HEK293 (cell line): ENCODE measurements at regions not wholly inside any gene's neighbourhood (a gene's known extent, or its start where the extent isn't known, plus 50 kb on each side); places are given as distances from the start of the nearest gene placed in this dataset.

Experiments
- CTCF ChIA-PET: fragments of 350-600 bp; formaldehyde crosslinking; extraction: SDS; loops from one replicate; lab custom pipeline; 2021; ENCODE audit warnings: antibody characterized with exemption; lab: Yijun Ruan, JAX
- POLR2A ChIA-PET: fragments of 300-600 bp; formaldehyde crosslinking; extraction: SDS; loops from one replicate; lab custom pipeline; 2020; ENCODE audit warnings: antibody characterized with exemption, inconsistent platforms; lab: Yijun Ruan, JAX
- H3K27ac ChIP-seq: fragments of 200-500 bp; sonication (Bioruptor generic); 2 replicates; pipeline ENCODE4 v1.5.1; 2014; ENCODE audit warnings: low read depth, low read length, control low read depth, inconsistent platforms; ENCODE audit errors: extremely low read depth
- H3K36me3 ChIP-seq, 2 experiments: fragments of 200-500 bp in 1 of 2; sonication (Bioruptor generic) in 1 of 2; 1 replicate in 1 of 2; 2 replicates in 1 of 2; pipeline ENCODE4 v1.5.1; 2014 to 2017; ENCODE audit warnings: inconsistent platforms in 2 of 2, low read length in 2 of 2; ENCODE audit not compliant: control insufficient read depth in 2 of 2, insufficient read depth in 1 of 2
- H3K4me1 ChIP-seq: fragments of 200-500 bp; sonication (Bioruptor generic); 2 replicates; pipeline ENCODE4 v1.5.1; 2014; ENCODE audit warnings: mild to moderate bottlenecking, low read length, inconsistent platforms; ENCODE audit not compliant: control insufficient read depth, insufficient read depth
- H3K4me3 ChIP-seq: 2 replicates; pipeline ENCODE4 v1.5.1; 2011; ENCODE audit warnings: low read depth, mild to moderate bottlenecking, control low read depth, low read length, moderate library complexity
- H3K9me3 ChIP-seq: fragments of 200-500 bp; sonication (Bioruptor generic); 2 replicates; pipeline ENCODE4 v1.5.1; 2014; ENCODE audit warnings: low read depth, low read length, inconsistent platforms; ENCODE audit not compliant: control insufficient read depth, insufficient read depth
- GFI1B ChIP-seq: fragments of 450-650 bp; formaldehyde crosslinking; IDR thresholded peaks from 2 replicates; pipeline ENCODE4 v1.5.1; 2016; ENCODE audit warnings: missing biosample characterization, missing genetic modification characterization
- GLI4 ChIP-seq: fragments of 450-650 bp; formaldehyde crosslinking; IDR thresholded peaks from 2 replicates; pipeline ENCODE4 v1.5.1; 2016; ENCODE audit warnings: missing biosample characterization, missing genetic modification characterization
- HOXA7 ChIP-seq: sonication (generic); formaldehyde crosslinking; IDR thresholded peaks from 2 replicates; pipeline ENCODE4 v1.8.1; 2022; ENCODE audit warnings: missing genetic modification reagents, borderline replicate concordance
- SETDB1 ChIP-seq: IDR thresholded peaks from one replicate; pipeline ENCODE4 v1.6.1; 2017; ENCODE audit warnings: mild to moderate bottlenecking, low read length, moderate library complexity, mixed read lengths; ENCODE audit not compliant: insufficient read length
- TRIM28 ChIP-seq: IDR thresholded peaks from 2 replicates; pipeline ENCODE4 v1.6.1; 2011; ENCODE audit warnings: low read length, control low read depth, borderline replicate concordance
- ZIC2 ChIP-seq: fragments of 450-650 bp; formaldehyde crosslinking; IDR thresholded peaks from 2 replicates; pipeline ENCODE4 v1.5.1; 2016; ENCODE audit warnings: missing biosample characterization, missing genetic modification characterization
- ZNF121 ChIP-seq: fragments of 450-650 bp; formaldehyde crosslinking; IDR thresholded peaks from 2 replicates; pipeline ENCODE4 v1.5.1; 2016; ENCODE audit warnings: missing biosample characterization, missing genetic modification characterization
- ZNF138 ChIP-seq: fragments of 450-650 bp; formaldehyde crosslinking; IDR thresholded peaks from 2 replicates; pipeline ENCODE4 v1.5.1; 2016; ENCODE audit warnings: missing biosample characterization, missing genetic modification characterization, borderline replicate concordance
- ZNF169 ChIP-seq: fragments of 450-650 bp; formaldehyde crosslinking; IDR thresholded peaks from 2 replicates; pipeline ENCODE4 v1.5.1; 2016; ENCODE audit warnings: missing biosample characterization, missing genetic modification characterization
- ZNF175 ChIP-seq: fragments of 450-650 bp; formaldehyde crosslinking; IDR thresholded peaks from 2 replicates; pipeline ENCODE4 v1.5.1; 2016; ENCODE audit warnings: missing biosample characterization, missing genetic modification characterization
- ZNF2 ChIP-seq: fragments of 450-650 bp; formaldehyde crosslinking; IDR thresholded peaks from 2 replicates; pipeline ENCODE4 v1.5.1; 2016; ENCODE audit warnings: missing biosample characterization, missing genetic modification characterization
- ZNF211 ChIP-seq: fragments of 450-650 bp; formaldehyde crosslinking; IDR thresholded peaks from 2 replicates; pipeline ENCODE4 v1.5.1; 2016; ENCODE audit warnings: low read depth, missing biosample characterization, missing genetic modification characterization
- ZNF248 ChIP-seq: fragments of 450-650 bp; formaldehyde crosslinking; IDR thresholded peaks from 2 replicates; pipeline ENCODE4 v1.5.1; 2017; ENCODE audit warnings: missing biosample characterization, missing genetic modification characterization
- ZNF302 ChIP-seq: fragments of 450-650 bp; formaldehyde crosslinking; IDR thresholded peaks from 2 replicates; pipeline ENCODE4 v1.5.1; 2016; ENCODE audit warnings: missing biosample characterization, missing genetic modification characterization, low read depth
- ZNF366 ChIP-seq: fragments of 450-650 bp; formaldehyde crosslinking; conservative IDR thresholded peaks from 2 replicates; pipeline ENCODE4 v1.5.1; 2016; ENCODE audit warnings: missing biosample characterization, missing genetic modification characterization
- ZNF426 ChIP-seq: fragments of 450-650 bp; formaldehyde crosslinking; IDR thresholded peaks from 2 replicates; pipeline ENCODE4 v1.5.1; 2017; ENCODE audit warnings: missing biosample characterization, missing genetic modification characterization, mild to moderate bottlenecking, inconsistent platforms, moderate library complexity
- ZNF654 ChIP-seq: fragments of 450-650 bp; formaldehyde crosslinking; IDR thresholded peaks from 2 replicates; pipeline ENCODE4 v1.5.1; 2016; ENCODE audit warnings: low read depth, missing biosample characterization, missing genetic modification characterization
- ZNF776 ChIP-seq: fragments of 450-650 bp; formaldehyde crosslinking; IDR thresholded peaks from 2 replicates; pipeline ENCODE4 v1.5.0; 2017; ENCODE audit warnings: missing biosample characterization, missing genetic modification characterization, borderline replicate concordance
- ZNF785 ChIP-seq: fragments of 450-650 bp; formaldehyde crosslinking; IDR thresholded peaks from 2 replicates; pipeline ENCODE4 v1.5.1; 2016; ENCODE audit warnings: missing biosample characterization, missing genetic modification characterization
- TF ChIP-seq, protein P1 (sequence below): fragments of 450-650 bp; formaldehyde crosslinking; IDR thresholded peaks from 2 replicates; pipeline ENCODE4 v1.5.1; 2016; ENCODE audit warnings: missing biosample characterization, missing genetic modification characterization
- TF ChIP-seq, protein P2 (sequence below): fragments of 450-650 bp; formaldehyde crosslinking; IDR thresholded peaks from 2 replicates; pipeline ENCODE4 v1.5.1; 2017; ENCODE audit warnings: missing biosample characterization, missing genetic modification characterization
- TF ChIP-seq, protein P3 (sequence below): fragments of 450-650 bp; formaldehyde crosslinking; IDR thresholded peaks from 2 replicates; pipeline ENCODE4 v1.5.1; 2016; ENCODE audit warnings: missing biosample characterization, missing genetic modification characterization, borderline replicate concordance
- TF ChIP-seq, protein P4 (sequence below): fragments of 450-650 bp; formaldehyde crosslinking; IDR thresholded peaks from 2 replicates; pipeline ENCODE4 v1.5.1; 2017; ENCODE audit warnings: missing biosample characterization, missing genetic modification characterization

DNA sequence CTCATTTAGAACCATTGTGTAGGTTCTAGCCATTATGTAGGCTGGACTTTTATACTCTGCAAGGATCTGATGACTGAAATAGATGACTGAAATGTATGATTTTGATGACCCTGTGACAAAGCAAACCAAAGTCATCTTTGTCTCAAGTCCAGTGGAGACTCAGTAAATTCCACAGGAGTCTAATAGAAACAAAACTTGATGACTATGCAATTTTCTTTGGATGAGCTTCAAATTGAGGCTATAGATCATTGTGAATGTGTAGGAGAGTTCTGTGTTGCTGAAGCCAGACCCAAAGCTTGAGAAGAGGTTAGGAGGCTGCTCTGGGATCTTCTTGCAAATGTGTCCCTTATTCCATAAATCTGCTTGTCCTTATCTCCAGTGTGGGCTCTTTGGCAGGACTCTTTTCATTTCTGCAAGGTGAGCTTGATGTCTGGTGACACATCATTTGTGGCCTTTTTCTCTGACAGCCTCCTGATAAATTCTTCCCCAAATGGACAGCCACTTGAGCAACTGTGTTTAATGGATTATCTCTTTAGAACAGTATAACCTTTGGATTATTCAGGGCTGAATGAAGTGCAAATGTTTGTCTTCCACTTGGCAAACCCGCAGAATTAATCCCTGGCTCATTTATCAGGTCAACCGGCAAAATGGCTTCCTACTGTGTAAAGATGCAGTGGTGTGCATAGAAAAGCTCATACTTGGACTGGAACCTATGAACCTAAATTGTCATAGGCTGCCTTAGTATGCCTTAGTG lies 235.1 kb upstream of the ANKH start (continued):
- TF ChIP-seq, protein P1, sequence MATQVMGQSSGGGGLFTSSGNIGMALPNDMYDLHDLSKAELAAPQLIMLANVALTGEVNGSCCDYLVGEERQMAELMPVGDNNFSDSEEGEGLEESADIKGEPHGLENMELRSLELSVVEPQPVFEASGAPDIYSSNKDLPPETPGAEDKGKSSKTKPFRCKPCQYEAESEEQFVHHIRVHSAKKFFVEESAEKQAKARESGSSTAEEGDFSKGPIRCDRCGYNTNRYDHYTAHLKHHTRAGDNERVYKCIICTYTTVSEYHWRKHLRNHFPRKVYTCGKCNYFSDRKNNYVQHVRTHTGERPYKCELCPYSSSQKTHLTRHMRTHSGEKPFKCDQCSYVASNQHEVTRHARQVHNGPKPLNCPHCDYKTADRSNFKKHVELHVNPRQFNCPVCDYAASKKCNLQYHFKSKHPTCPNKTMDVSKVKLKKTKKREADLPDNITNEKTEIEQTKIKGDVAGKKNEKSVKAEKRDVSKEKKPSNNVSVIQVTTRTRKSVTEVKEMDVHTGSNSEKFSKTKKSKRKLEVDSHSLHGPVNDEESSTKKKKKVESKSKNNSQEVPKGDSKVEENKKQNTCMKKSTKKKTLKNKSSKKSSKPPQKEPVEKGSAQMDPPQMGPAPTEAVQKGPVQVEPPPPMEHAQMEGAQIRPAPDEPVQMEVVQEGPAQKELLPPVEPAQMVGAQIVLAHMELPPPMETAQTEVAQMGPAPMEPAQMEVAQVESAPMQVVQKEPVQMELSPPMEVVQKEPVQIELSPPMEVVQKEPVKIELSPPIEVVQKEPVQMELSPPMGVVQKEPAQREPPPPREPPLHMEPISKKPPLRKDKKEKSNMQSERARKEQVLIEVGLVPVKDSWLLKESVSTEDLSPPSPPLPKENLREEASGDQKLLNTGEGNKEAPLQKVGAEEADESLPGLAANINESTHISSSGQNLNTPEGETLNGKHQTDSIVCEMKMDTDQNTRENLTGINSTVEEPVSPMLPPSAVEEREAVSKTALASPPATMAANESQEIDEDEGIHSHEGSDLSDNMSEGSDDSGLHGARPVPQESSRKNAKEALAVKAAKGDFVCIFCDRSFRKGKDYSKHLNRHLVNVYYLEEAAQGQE: no peak
- no peak for TF ChIP-seq ZNF169 (tag by site-specific recombination)

DNA sequence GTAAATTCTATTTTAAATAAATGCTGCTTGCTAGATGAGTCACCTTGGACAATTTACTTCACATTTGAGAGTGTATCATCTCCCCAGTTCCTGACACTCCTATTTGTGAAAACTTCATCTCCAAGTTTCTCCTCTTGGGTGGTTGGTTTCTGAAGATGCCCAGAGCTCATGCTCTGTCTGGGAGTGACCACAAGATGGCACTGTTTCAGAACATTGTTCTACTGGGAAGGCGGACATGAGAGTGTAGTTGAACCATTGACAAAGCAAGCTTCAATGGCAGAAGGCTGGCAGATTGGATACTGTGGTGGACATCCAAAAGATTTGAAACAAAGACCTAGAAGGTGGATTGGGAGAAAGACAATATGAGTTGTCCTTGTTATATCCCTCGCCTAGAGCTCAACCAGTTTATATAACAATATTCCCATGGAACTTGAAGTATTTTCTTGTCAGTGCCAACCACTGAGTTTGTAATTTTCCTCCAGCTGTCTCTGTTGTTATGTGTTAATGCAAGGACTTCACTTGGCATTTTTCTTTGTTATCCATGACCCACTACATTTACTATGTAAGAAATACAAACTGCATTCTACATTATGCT lies 234.3 kb upstream of the ANKH start:
- H3K4me3 ChIP-seq: no peak overlapping the region
- no peak for TF ChIP-seq GFI1B (tag by site-specific recombination)
- no peak for TF ChIP-seq ZNF302 (tag by site-specific recombination)
- no peak for TF ChIP-seq ZNF121
- TF ChIP-seq TRIM28: no peak
- peak; percentile 74 for TF ChIP-seq ZNF654 (tag by site-specific recombination)
- TF ChIP-seq ZNF2 (tag by site-specific recombination): 0 out of 2 replicates have a peak, but pooled peaks have one; percentile 35
- TF ChIP-seq ZNF248 (tag by site-specific recombination): no peak
- TF ChIP-seq ZNF785 (tag by site-specific recombination): no peak
- TF ChIP-seq, protein P2, sequence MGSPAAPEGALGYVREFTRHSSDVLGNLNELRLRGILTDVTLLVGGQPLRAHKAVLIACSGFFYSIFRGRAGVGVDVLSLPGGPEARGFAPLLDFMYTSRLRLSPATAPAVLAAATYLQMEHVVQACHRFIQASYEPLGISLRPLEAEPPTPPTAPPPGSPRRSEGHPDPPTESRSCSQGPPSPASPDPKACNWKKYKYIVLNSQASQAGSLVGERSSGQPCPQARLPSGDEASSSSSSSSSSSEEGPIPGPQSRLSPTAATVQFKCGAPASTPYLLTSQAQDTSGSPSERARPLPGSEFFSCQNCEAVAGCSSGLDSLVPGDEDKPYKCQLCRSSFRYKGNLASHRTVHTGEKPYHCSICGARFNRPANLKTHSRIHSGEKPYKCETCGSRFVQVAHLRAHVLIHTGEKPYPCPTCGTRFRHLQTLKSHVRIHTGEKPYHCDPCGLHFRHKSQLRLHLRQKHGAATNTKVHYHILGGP: no peak
- TF ChIP-seq ZNF175 (tag by site-specific recombination): no peak
- TF ChIP-seq GLI4 (tag by site-specific recombination): no peak
- TF ChIP-seq, protein P3, sequence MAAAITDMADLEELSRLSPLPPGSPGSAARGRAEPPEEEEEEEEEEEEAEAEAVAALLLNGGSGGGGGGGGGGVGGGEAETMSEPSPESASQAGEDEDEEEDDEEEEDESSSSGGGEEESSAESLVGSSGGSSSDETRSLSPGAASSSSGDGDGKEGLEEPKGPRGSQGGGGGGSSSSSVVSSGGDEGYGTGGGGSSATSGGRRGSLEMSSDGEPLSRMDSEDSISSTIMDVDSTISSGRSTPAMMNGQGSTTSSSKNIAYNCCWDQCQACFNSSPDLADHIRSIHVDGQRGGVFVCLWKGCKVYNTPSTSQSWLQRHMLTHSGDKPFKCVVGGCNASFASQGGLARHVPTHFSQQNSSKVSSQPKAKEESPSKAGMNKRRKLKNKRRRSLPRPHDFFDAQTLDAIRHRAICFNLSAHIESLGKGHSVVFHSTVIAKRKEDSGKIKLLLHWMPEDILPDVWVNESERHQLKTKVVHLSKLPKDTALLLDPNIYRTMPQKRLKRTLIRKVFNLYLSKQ (tag by site-specific recombination): no peak
- no peak for TF ChIP-seq ZNF366 (tag by site-specific recombination)
- TF ChIP-seq, all 188 proteins: peak for 2
- H3K9me3 ChIP-seq: no peaks in the 10 kb centered on the region
- no peaks in the 10 kb centered on the region for H3K4me1 ChIP-seq
- ChIA-PET POLR2A (no interaction called here), CTCF (interaction anchor here (0.5 to 1.8 kb wide), 28 partner anchors 9 to 812 kb away, joined by 3 to 19 read pairs (median 4); no protein-coding TSS in a partner anchor)
- no peaks in the 10 kb centered on the region for H3K36me3 ChIP-seq
- H3K27ac ChIP-seq: no peak overlapping the region

DNA sequence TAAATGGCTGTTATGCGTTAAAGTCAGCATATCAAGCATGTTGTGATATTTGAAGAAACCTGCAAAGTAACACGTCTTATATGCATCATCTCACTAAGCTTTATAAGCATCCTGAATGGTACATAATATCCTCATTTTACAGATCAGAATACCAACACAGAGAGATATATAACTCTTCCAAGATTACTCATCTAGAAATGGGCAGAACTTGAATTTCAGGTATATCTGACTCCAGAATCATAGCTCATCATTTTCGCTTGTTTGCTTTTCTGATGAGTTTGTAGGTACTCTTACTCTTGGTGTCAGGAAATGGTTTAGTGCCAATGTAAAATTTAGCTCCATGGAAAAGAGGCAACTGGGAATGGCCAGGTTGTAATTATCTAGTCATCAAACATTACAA lies 232.3 kb upstream of the ANKH start:
- H3K4me1 ChIP-seq: no peaks in the 10 kb centered on the region
- no peak overlapping the region for H3K27ac ChIP-seq
- CTCF ChIA-PET: interaction anchor here (0.7 to 1.0 kb wide), 4 partner anchors 34 to 892 kb away, joined by 3 read pairs; no protein-coding TSS in a partner anchor
- no peak for TF ChIP-seq SETDB1
- no peak for TF ChIP-seq HOXA7 (CRISPR knock-in tag)
- no peak for TF ChIP-seq ZNF211
- TF ChIP-seq, protein P4, sequence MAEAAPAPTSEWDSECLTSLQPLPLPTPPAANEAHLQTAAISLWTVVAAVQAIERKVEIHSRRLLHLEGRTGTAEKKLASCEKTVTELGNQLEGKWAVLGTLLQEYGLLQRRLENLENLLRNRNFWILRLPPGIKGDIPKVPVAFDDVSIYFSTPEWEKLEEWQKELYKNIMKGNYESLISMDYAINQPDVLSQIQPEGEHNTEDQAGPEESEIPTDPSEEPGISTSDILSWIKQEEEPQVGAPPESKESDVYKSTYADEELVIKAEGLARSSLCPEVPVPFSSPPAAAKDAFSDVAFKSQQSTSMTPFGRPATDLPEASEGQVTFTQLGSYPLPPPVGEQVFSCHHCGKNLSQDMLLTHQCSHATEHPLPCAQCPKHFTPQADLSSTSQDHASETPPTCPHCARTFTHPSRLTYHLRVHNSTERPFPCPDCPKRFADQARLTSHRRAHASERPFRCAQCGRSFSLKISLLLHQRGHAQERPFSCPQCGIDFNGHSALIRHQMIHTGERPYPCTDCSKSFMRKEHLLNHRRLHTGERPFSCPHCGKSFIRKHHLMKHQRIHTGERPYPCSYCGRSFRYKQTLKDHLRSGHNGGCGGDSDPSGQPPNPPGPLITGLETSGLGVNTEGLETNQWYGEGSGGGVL (tag by site-specific recombination): no peak
- TF ChIP-seq ZNF776 (tag by site-specific recombination): no peak
- TF ChIP-seq, protein P3 (tag by site-specific recombination): no peak
- no peak for TF ChIP-seq ZNF138 (tag by site-specific recombination)
- no peak for TF ChIP-seq ZNF426
- no peak for TF ChIP-seq ZIC2 (tag by site-specific recombination)

More for the DNA sequence above, 232.3 kb upstream of the ANKH start:
- no peak overlapping the region for H3K4me3 ChIP-seq
- no peaks in the 10 kb centered on the region for H3K9me3 ChIP-seq
- POLR2A ChIA-PET: no interaction called here
- no peaks in the 10 kb centered on the region for H3K36me3 ChIP-seq
